ENCODE measurements at regions not wholly inside any gene's neighbourhood (a gene's known extent, or its start where the extent isn't known, plus 50 kb on each side); places are given as distances from the start of the nearest gene placed in this dataset.

DNA sequence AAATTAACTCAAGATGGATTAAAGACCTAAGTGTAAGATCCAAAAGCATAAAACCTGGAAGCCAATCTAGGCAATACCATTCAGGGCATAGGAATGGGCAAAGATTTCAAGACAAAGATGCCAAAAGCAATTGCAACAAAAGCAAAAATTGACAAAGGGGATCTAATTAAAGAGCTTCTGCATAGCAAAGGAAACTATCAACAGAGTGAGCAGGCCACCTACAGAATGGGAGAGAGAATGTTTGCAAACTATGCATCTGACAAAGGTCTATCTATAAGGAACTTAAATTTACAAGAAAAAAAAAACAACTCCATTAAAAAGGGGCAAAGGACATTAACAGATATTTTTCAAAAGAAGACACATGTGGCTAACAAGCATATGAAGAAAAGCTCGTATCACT is 171.9 kb downstream of the RAB28 start:
- no peak for TF ChIP-seq CTCF (IDR thresholded peaks at IDR 0.05)

DNA sequence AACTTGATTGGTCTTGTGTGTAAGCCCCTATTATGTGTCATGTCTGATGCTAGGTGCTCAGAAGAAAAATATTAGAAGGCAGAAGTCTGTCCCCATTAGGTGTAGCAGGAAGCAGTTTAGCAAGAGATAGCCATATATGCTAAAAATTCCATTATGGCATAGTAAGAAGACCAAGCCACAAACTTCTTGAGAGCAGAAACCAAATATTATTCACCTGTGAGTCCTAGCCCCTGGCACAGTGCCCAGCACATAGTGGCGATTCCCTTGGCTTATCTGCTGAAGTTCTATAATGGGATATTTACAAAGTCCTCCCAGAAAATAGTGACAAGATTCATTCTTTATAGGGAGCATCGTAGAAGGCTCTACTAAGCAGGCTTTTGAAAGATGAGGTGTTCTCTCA is 174.4 kb downstream of the RAB28 start:
- Mint-ChIP-seq H3K27me3 (ENCODE audit: low read depth in 3 of 3) (peaks cover 0 to 1% (median 1%) of the 10 kb centered on the region in 3 donors), H3K4me3 (no peak overlapping the region), H3K9me3 (peaks cover 11 to 23% (median 19%) of the 10 kb centered on the region in 7 donors), H3K36me3 (no peaks in the 10 kb centered on the region), H3K4me1 (no peaks in the 10 kb centered on the region), H3K27ac (no peak overlapping the region)
- Histone ChIP-seq H4K20me1 (ENCODE audit: insufficient read depth, low read length) (no peaks in the 10 kb centered on the region), H3K9me3 (replicated peaks in 1 of 2; ENCODE audit: control insufficient read depth in 1 of 2, insufficient read depth in 1 of 2, low read length in 2 of 2) (peaks cover 4 to 25% of the 10 kb centered on the region in 2 donors), H3K4me2 (replicated peaks; ENCODE audit: extremely low read depth, low read length, poor library complexity, severe bottlenecking) (no peak overlapping the region), H2AFZ (ENCODE audit: insufficient read depth, low read depth, low read length, poor library complexity, severe bottlenecking) (no peak overlapping the region), H3K4me3 (replicated peaks in 1 of 3; ENCODE audit: low read depth in 2 of 3, low read length in 3 of 3) (no peak overlapping the region), H3K9ac (ENCODE audit: insufficient read depth, low read length, poor library complexity, severe bottlenecking) (no peak overlapping the region), H3K79me2 (ENCODE audit: insufficient read depth, low read length) (no peaks in the 10 kb centered on the region), H3K4me1 (ENCODE audit: control insufficient read depth in 1 of 2, insufficient read depth in 2 of 2, low read length in 2 of 2) (no peaks in the 10 kb centered on the region), H3K27ac (ENCODE audit: low read depth in 1 of 2, low read length in 2 of 2) (no peak overlapping the region), H3K36me3 (replicated peaks in 1 of 2; ENCODE audit: control insufficient read depth in 1 of 2, insufficient read depth in 2 of 2, low read length in 2 of 2) (no peaks in the 10 kb centered on the region), H3K27me3 (ENCODE audit: control insufficient read depth in 2 of 2, insufficient read depth in 2 of 2, low read length in 2 of 2) (no peaks in the 10 kb centered on the region)
- TF ChIP-seq CTCF (IDR thresholded peaks at IDR 0.05), result no peak
- 100% methylated on average over 1 of the region's 2 CpGs for WGBS (ENCODE audit: insufficient coverage)
- DNase-seq, result no peak
- intact Hi-C loops (cut with micrococcal nuclease), result no loop called here

More for the DNA sequence above, 171.9 kb downstream of the RAB28 start:
- Histone ChIP-seq H2AFZ (ENCODE audit: insufficient read depth, low read depth, low read length, poor library complexity, severe bottlenecking) (no peak overlapping the region), H3K4me1 (ENCODE audit: control insufficient read depth in 1 of 2, insufficient read depth in 2 of 2, low read length in 2 of 2) (no peaks in the 10 kb centered on the region), H3K4me2 (replicated peaks; ENCODE audit: extremely low read depth, low read length, poor library complexity, severe bottlenecking) (no peak overlapping the region), H3K4me3 (replicated peaks in 1 of 3; ENCODE audit: low read depth in 2 of 3, low read length in 3 of 3) (no peak overlapping the region), H4K20me1 (ENCODE audit: insufficient read depth, low read length) (no peaks in the 10 kb centered on the region), H3K9ac (ENCODE audit: insufficient read depth, low read length, poor library complexity, severe bottlenecking) (no peak overlapping the region), H3K9me3 (replicated peaks in 1 of 2; ENCODE audit: control insufficient read depth in 1 of 2, insufficient read depth in 1 of 2, low read length in 2 of 2) (peaks cover 0 to 4% of the 10 kb centered on the region in 2 donors), H3K36me3 (replicated peaks in 1 of 2; ENCODE audit: control insufficient read depth in 1 of 2, insufficient read depth in 2 of 2, low read length in 2 of 2) (no peaks in the 10 kb centered on the region), H3K27ac (ENCODE audit: low read depth in 1 of 2, low read length in 2 of 2) (no peak overlapping the region), H3K79me2 (ENCODE audit: insufficient read depth, low read length) (no peaks in the 10 kb centered on the region), H3K27me3 (ENCODE audit: control insufficient read depth in 2 of 2, insufficient read depth in 2 of 2, low read length in 2 of 2) (no peaks in the 10 kb centered on the region)
- intact Hi-C loops (cut with micrococcal nuclease), result no loop called here
- Mint-ChIP-seq H3K4me1 (no peaks in the 10 kb centered on the region), H3K36me3 (no peaks in the 10 kb centered on the region), H3K27me3 (ENCODE audit: low read depth in 3 of 3) (peaks cover 0 to 2% (median 0%) of the 10 kb centered on the region in 3 donors), H3K4me3 (no peak overlapping the region), H3K9me3 (peaks cover 0 to 10% (median 9%) of the 10 kb centered on the region in 7 donors), H3K27ac (no peak overlapping the region)
- no CpG with 5 or more reads among the region's 1 CpG for WGBS (ENCODE audit: insufficient coverage)
- DNase-seq, result no peak
